D721Med (cell line): ENCODE measurements at regions not wholly inside any gene's neighbourhood (a gene's known extent, or its start where the extent isn't known, plus 50 kb on each side); places are given as distances from the start of the nearest gene placed in this dataset.

Source experiments
- DNase-seq: peaks from one replicate; pipeline ENCODE4 v3.0.0; 2011; ENCODE audit warnings: low spot score; ENCODE audit not compliant: insufficient read length
- FAIRE-seq: peaks from 2 replicates; lab custom pipeline; 2011; peaks lifted over from hg19 to GRCh38; lab: Jason Lieb, UNC
- TF ChIP-seq, protein P1 (sequence below): IDR thresholded peaks from 2 replicates; pipeline ENCODE4 v1.5.1; 2012; ENCODE audit warnings: mild to moderate bottlenecking, control low read depth; ENCODE audit not compliant: insufficient read depth; ENCODE audit errors: missing control alignments

- TF ChIP-seq, protein P1, sequence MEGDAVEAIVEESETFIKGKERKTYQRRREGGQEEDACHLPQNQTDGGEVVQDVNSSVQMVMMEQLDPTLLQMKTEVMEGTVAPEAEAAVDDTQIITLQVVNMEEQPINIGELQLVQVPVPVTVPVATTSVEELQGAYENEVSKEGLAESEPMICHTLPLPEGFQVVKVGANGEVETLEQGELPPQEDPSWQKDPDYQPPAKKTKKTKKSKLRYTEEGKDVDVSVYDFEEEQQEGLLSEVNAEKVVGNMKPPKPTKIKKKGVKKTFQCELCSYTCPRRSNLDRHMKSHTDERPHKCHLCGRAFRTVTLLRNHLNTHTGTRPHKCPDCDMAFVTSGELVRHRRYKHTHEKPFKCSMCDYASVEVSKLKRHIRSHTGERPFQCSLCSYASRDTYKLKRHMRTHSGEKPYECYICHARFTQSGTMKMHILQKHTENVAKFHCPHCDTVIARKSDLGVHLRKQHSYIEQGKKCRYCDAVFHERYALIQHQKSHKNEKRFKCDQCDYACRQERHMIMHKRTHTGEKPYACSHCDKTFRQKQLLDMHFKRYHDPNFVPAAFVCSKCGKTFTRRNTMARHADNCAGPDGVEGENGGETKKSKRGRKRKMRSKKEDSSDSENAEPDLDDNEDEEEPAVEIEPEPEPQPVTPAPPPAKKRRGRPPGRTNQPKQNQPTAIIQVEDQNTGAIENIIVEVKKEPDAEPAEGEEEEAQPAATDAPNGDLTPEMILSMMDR, result no peak
- DNase-seq, result no peak
- FAIRE-seq, result no peak
These were observed 82.3 kb downstream of the UNCX start for GRCh38 chr7:1314908-1315450.

DNA sequence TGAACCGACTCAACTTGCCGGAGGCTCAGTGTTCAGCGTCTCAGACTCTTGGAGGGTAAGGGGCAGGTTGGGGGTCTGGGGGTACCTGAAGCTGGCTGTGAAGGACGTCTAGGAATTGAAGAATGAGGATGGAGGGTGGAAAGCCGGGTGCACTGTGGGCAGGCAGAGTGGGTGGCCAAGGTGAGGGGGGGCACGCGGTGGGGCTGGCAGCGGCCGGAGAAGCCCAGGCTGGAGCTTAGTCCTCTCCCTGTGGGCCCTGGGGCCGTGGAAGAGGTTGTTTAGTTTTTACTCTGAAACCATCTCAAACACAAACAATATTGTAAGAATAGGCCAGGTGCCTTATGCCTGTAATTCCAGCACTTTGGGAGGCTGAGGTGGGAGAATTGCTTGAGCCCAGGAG lies 83.4 kb downstream of the UNCX start:
- DNase-seq, result no peak
- no peak for FAIRE-seq

DNA sequence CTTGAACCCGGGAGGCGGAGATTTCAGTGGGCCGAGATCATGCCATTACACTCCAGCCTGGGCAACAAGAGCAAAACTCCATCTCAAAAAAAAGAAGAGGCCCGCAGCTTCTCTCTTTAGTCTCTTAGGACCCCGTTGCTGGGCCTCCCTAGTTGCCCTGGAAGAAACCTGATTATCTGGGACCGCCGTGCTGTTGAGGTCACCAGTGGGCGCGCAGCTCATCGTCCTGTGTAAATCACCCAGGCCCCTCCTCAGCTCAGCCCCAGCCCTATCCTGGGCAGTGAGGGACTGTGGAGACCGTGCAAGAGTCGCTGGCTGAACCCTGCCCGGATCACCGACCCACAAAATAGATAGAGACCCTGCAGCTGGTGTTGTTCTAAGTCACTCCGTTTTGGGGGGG lies 85.0 kb downstream of the UNCX start:
- TF ChIP-seq, protein P1, result no peak
- DNase-seq, result no peak
- no peak for FAIRE-seq

More for the DNA sequence above, 83.4 kb downstream of the UNCX start:
- TF ChIP-seq, protein P1, result no peak

DNA sequence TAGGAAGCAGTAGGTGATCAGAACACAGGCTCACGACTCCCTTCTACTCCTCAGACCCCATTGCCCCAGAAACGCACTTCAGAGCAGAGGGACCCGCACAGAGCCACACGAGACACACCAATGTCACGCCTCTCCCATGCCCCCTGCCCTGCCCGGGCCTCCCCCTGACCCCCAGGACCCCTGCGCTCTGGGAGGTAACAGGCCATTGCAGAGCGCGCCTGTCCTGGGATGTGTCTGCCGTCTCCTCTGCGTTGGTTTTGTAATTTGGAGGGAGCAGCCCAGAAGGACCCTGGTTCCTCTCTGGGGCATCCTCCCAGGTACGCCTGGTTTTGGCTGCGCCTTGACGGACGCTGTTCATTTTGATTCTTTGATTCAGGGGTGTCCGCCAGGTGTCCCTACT lies 85.4 kb downstream of the UNCX start:
- DNase-seq (no peak), FAIRE-seq (no peak)
- TF ChIP-seq, protein P1, result no peak

GRCh38 chr7:1318661-1319060 lies 86.0 kb downstream of the UNCX start:
- FAIRE-seq (no peak), DNase-seq (no peak)
- TF ChIP-seq, protein P1, result no peak

DNA sequence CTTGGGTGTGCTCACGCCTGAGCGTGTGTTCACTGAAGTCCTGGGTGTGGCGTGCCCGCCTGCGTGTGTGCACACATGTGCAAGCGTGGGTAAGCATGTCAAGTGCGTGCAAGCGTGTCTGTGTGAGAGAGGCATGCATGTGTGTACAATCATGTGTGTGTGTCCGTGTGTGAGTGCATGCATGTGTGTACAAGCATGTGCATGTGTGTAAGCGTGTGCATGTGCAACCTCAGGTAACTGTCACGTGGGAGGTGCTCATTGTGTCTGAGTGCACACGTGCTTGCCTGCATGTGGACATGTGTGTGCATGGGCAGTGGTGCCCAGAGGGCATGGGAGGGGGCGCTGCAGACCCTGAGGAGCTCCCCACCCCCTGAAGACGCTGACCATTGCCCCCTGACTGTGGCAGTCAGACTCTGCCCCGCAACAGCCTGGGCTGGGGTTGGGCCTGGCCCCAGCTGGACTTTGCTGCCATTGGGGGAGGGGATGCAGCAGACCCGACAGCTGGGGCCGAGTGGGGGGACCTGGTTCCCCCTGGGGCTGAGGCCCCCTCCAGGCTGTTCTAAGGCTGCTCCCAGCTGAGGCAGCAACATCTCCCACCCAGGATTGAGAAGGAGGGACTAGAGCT lies 88.1 kb downstream of the UNCX start:
- DNase-seq, result no peak
- TF ChIP-seq, protein P1, result no peak
- no peak for FAIRE-seq
